ENCODE measurements at regions not wholly inside any gene's neighbourhood (a gene's known extent, or its start where the extent isn't known, plus 50 kb on each side); places are given as distances from the start of the nearest gene placed in this dataset.

DNA sequence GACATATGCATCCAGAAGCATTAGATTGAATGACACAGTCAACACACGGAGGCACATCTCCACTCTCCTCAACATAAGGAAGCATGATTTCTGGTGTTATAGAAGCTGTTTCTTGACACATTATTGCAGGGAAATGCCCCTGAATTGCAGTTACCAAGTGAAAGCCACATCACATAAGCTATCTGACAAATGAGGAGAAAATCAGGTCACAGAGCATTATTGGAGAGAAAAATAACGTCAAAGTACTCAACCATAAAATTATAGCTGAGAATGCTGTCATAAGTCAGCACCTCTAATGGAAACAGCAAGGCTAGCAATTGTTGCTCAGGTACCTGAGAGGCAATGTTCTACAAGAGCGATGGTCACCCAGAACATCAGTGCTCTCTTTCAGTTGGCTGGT lies 169.9 kb upstream of the PALMD start:
- DNase-seq (no peak), FAIRE-seq (no peak), ATAC-seq (peak in 2 of 4 donors; percentile 57 to 62)
- H3K4me1 ChIP-seq = no peaks in the 10 kb centered on the region
- H3K27ac ChIP-seq = no peak overlapping the region
- H3K36me3 ChIP-seq = no peaks in the 10 kb centered on the region
- no peaks in the 10 kb centered on the region for H3K9me3 ChIP-seq
- intact Hi-C loops (cut with DNase I) = loop anchor here in 1 of 3 donors (10.0 kb wide), 2 partner anchors 301 to 681 kb away; no protein-coding TSS in a partner anchor
- TF ChIP-seq, protein P1, sequence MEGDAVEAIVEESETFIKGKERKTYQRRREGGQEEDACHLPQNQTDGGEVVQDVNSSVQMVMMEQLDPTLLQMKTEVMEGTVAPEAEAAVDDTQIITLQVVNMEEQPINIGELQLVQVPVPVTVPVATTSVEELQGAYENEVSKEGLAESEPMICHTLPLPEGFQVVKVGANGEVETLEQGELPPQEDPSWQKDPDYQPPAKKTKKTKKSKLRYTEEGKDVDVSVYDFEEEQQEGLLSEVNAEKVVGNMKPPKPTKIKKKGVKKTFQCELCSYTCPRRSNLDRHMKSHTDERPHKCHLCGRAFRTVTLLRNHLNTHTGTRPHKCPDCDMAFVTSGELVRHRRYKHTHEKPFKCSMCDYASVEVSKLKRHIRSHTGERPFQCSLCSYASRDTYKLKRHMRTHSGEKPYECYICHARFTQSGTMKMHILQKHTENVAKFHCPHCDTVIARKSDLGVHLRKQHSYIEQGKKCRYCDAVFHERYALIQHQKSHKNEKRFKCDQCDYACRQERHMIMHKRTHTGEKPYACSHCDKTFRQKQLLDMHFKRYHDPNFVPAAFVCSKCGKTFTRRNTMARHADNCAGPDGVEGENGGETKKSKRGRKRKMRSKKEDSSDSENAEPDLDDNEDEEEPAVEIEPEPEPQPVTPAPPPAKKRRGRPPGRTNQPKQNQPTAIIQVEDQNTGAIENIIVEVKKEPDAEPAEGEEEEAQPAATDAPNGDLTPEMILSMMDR (IDR thresholded peaks at IDR 0.05) = no peak
- no peaks in the 10 kb centered on the region for H3K27me3 ChIP-seq
- no peak overlapping the region for H3K4me3 ChIP-seq
- 64 to 69% methylated on average over 3 of the region's 3 CpGs for WGBS, 2 donors

DNA sequence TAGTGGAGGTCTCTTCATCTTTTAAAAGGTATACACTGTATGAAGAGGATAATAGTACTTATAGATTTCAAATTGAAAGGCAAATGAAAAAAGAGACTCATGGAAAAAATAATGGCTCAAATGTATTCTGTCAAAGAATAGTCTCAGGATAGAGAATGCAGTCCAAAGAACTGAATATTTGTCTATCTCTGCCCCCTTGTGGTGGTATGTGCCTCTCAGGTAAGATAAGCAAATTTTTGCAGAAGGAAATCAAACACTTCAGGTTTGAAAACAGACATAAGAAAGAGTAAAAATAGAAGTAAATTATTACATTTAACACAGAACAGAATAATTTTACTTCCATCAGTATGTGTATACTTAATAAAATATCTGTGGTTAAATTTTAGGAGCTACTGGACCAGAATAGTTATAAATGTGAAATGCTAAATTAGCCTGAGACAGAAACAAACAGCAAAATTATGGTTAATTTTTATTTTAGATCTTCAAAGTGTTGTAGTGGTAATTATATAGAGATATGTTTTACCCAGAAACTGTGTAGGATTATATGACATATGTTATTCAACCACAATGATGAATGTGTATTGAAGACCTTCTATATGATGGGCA lies 164.4 kb upstream of the PALMD start:
- H3K9me3 ChIP-seq = no peaks in the 10 kb centered on the region
- no peaks in the 10 kb centered on the region for H3K36me3 ChIP-seq
- no peaks in the 10 kb centered on the region for H3K27me3 ChIP-seq
- DNase-seq (peak in 3 of 6 donors; percentile 29 to 52 (median 34)), ATAC-seq (peak; percentile 64 to 85 (median 82)), FAIRE-seq (peak; percentile 54)
- no peak overlapping the region for H3K4me3 ChIP-seq
- TF ChIP-seq, protein P1 (IDR thresholded peaks at IDR 0.05) = peak; percentile 35 to 54 (median 47)
- no peaks in the 10 kb centered on the region for H3K4me1 ChIP-seq
- no peak overlapping the region for H3K27ac ChIP-seq
- intact Hi-C loops (cut with DNase I) = loop anchor here in 1 of 3 donors (10.0 kb wide), 1 partner anchor 297 kb away; no protein-coding TSS in a partner anchor

DNA sequence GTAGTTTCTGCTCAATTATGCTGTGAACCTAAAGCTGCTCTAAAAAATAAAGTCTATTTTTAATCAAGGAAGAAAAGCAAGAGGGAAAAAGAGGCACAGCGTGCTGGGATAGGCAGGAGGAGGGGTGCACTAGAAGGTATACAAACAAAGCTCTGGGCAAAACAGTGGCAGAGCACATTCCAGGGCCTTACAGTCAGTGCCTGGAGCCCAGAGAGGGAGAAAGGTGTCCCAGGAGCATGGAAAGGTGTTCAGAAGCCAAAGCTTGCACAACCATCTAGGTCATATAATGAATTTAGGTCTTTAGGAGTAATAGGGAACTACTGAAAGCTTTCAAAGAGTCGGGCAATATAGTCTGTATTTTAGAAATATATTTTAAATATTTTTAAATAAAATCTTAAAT lies 163.6 kb upstream of the PALMD start:
- 42 to 60% methylated on average over 2 of the region's 2 CpGs for WGBS, 2 donors
- intact Hi-C loops (cut with DNase I) = loop anchor here in 1 of 3 donors (10.0 kb wide), 1 partner anchor 297 kb away; no protein-coding TSS in a partner anchor
- no peak for ATAC-seq

DNA sequence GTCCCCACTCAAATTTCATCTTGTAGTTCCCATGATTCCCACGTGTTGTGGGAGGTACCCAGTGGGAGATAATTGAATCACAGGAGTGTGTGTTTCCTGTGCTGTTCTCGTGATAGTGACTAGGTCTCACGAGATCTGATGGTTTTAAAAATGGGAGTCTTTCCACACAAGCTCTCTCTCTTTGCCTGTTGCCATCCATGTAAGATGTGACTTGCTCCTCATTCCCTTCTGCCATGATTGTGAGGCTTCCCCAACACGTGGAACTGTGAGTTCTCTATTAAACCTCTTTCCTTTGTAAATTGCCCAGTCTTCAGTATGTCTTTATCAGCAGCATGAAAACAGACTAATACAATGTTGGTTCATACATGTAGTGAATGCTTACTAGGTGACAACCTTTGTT lies 163.2 kb upstream of the PALMD start:
- ATAC-seq = no peak
- TF ChIP-seq, protein P1 (IDR thresholded peaks at IDR 0.05) = no peak
- no peak for FAIRE-seq
- intact Hi-C loops (cut with DNase I) = loop anchor here in 1 of 3 donors (10.0 kb wide), 1 partner anchor 298 kb away; no protein-coding TSS in a partner anchor
- WGBS, 2 donors = 55 to 70% methylated on average over 4 of the region's 4 CpGs
- Histone ChIP-seq H3K27me3 (no peaks in the 10 kb centered on the region), H3K4me3 (no peak overlapping the region), H3K4me1 (no peaks in the 10 kb centered on the region), H3K9me3 (no peaks in the 10 kb centered on the region), H3K27ac (no peak overlapping the region), H3K36me3 (no peaks in the 10 kb centered on the region)
- DNase-seq = no peak

More for the DNA sequence above, 163.6 kb upstream of the PALMD start:
- FAIRE-seq (no peak), DNase-seq (no peak)
- Histone ChIP-seq H3K27ac (no peak overlapping the region), H3K36me3 (no peaks in the 10 kb centered on the region), H3K4me3 (no peak overlapping the region), H3K9me3 (no peaks in the 10 kb centered on the region), H3K27me3 (no peaks in the 10 kb centered on the region), H3K4me1 (no peaks in the 10 kb centered on the region)
- TF ChIP-seq, protein P1 (IDR thresholded peaks at IDR 0.05) = no peak

DNA sequence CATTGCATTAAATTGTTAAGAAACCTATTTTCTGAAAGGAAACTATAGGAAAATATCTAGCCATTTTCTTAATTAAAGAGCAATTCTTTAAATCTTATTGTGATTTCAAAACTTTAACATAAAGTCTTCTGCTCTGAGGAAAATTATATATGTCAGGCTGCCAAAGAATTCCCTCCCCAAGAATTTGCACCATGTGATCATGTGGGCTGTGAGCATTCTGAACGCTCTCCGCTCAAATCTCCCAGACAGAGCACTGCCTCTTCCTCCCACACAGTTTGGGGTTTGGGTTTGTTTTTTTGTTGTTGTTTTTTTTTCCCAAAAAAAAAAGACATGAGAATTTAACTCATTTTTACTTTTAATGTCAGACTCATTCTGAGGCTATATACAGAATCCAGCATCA lies 155.9 kb upstream of the PALMD start:
- no peaks in the 10 kb centered on the region for H3K9me3 ChIP-seq
- FAIRE-seq = no peak
- H3K27me3 ChIP-seq = no peaks in the 10 kb centered on the region
- H3K36me3 ChIP-seq = no peaks in the 10 kb centered on the region
- no peak for ATAC-seq
- TF ChIP-seq, protein P1 (IDR thresholded peaks at IDR 0.05) = no peak
- 77 to 79% methylated on average over 2 of the region's 2 CpGs for whole genome bisulfite sequencing, 2 donors
- no peaks in the 10 kb centered on the region for H3K4me1 ChIP-seq
- H3K4me3 ChIP-seq = no peak overlapping the region
- DNase-seq = no peak
- no peak overlapping the region for H3K27ac ChIP-seq
- intact Hi-C loops (cut with DNase I) = no loop called here
